Gastrocnemius medialis (tissue), 4 donors: ENCODE measurements at regions not wholly inside any gene's neighbourhood (a gene's known extent, or its start where the extent isn't known, plus 50 kb on each side); places are given as distances from the start of the nearest gene placed in this dataset.

Experiments used
- ATAC-seq, 2 donors: fragments of 150-250 bp; one replicate each; pipeline ENCODE4 v1.9.1; 2016
- DNase-seq, 2 donors: peaks; one replicate each; pipeline ENCODE4 v3.0.0-alpha.2; 2019
- H3K27ac ChIP-seq, 4 donors: fragments of 200-600 bp; sonication (generic); 1 replicate in 1 of 4; 2 replicates in 3 of 4; pipeline ENCODE4 v1.5.1; 2016 to 2018; ENCODE audit warnings: mild to moderate bottlenecking in 2 of 4, moderate library complexity in 1 of 4
- H3K27me3 ChIP-seq, 3 donors: fragments of 200-600 bp; sonication (generic) in 2 of 3; 1 replicate in 1 of 3; 2 replicates in 2 of 3; pipeline versions ENCODE4 v1.5.1 to v1.6.0; 2016 to 2019; ENCODE audit warnings: mild to moderate bottlenecking in 1 of 3, moderate library complexity in 1 of 3
- H3K36me3 ChIP-seq, 2 donors: fragments of 200-600 bp; sonication (generic) in 1 of 2; one replicate each; pipeline ENCODE4 v1.5.1; 2017 to 2018
- H3K4me1 ChIP-seq, 2 donors: fragments of 200-600 bp; sonication (generic) in 1 of 2; one replicate each; pipeline ENCODE4 v1.5.1; 2016 to 2017; ENCODE audit warnings: mild to moderate bottlenecking in 2 of 2
- H3K4me3 ChIP-seq, 4 donors: fragments of 200-600 bp; sonication (generic) in 3 of 4; 1 replicate in 1 of 4; 2 replicates in 3 of 4; pipeline ENCODE4 v1.5.1; 2016 to 2019; ENCODE audit warnings: mild to moderate bottlenecking in 2 of 4
- H3K9me3 ChIP-seq, 3 donors: fragments of 200-600 bp; sonication (generic) in 2 of 3; 1 replicate in 1 of 3; 2 replicates in 2 of 3; pipeline ENCODE4 v1.5.1; 2016 to 2019
- POLR2A ChIP-seq, 2 donors: fragments of 450-650 bp; IDR thresholded peaks; one replicate each; pipeline ENCODE4 v1.6.1; 2017; ENCODE audit warnings: antibody characterized with exemption in 2 of 2, mild to moderate bottlenecking in 2 of 2, moderate library complexity in 2 of 2
- in situ Hi-C, 4 donors: fragments of 200-750 bp; cut with MboI; loops; one replicate each; pipeline versions ENCODE4 v1.15.0 to v1.8.0; 2017; ENCODE audit warnings: low sequenced_read_pairs in 4 of 4
- intact Hi-C: fragments of 100-400 bp; cut with DNase I; formaldehyde crosslinking; loops from one replicate; pipeline ENCODE4 v1.15.1; 2023; ENCODE audit warnings: low total_unique reads
- TF ChIP-seq, protein P1 (sequence below), 5 experiments: fragments of 450-650 bp in 3 of 5; fragments of 200-600 bp in 2 of 5; sonication (generic) in 2 of 5; IDR thresholded peaks in 4 of 5; conservative IDR thresholded peaks in 1 of 5; 1 replicate in 4 of 5; 2 replicates in 1 of 5; pipeline ENCODE4 v1.5.1; 2016 to 2019; ENCODE audit warnings: antibody characterized with exemption in 5 of 5, mild to moderate bottlenecking in 3 of 5, moderate library complexity in 3 of 5

GRCh38 chr3:56860939-56861338, 59.2 kb upstream of the ARHGEF3 start:
- Histone ChIP-seq H3K4me1 (no peaks in the 10 kb centered on the region), H3K27me3 (no peaks in the 10 kb centered on the region), H3K36me3 (no peaks in the 10 kb centered on the region), H3K4me3 (no peak overlapping the region), H3K27ac (no peak overlapping the region), H3K9me3 (no peaks in the 10 kb centered on the region)
- no peak for ATAC-seq
- intact Hi-C loops: no loop called here
- TF ChIP-seq POLR2A (IDR thresholded peaks at IDR 0.05): no peak
- TF ChIP-seq, protein P1, sequence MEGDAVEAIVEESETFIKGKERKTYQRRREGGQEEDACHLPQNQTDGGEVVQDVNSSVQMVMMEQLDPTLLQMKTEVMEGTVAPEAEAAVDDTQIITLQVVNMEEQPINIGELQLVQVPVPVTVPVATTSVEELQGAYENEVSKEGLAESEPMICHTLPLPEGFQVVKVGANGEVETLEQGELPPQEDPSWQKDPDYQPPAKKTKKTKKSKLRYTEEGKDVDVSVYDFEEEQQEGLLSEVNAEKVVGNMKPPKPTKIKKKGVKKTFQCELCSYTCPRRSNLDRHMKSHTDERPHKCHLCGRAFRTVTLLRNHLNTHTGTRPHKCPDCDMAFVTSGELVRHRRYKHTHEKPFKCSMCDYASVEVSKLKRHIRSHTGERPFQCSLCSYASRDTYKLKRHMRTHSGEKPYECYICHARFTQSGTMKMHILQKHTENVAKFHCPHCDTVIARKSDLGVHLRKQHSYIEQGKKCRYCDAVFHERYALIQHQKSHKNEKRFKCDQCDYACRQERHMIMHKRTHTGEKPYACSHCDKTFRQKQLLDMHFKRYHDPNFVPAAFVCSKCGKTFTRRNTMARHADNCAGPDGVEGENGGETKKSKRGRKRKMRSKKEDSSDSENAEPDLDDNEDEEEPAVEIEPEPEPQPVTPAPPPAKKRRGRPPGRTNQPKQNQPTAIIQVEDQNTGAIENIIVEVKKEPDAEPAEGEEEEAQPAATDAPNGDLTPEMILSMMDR (IDR thresholded peaks at IDR 0.05 in 4 of 5, conservative IDR thresholded peaks at IDR 0.05 in 1 of 5): no peak
- DNase-seq: no peak
- in situ Hi-C loops: no loop called here

- no peak for TF ChIP-seq POLR2A (IDR thresholded peaks at IDR 0.05)
- TF ChIP-seq, protein P1 (IDR thresholded peaks at IDR 0.05 in 4 of 5, conservative IDR thresholded peaks at IDR 0.05 in 1 of 5): no peak
- no peak overlapping the region for H3K27ac ChIP-seq
- no peak for DNase-seq
- in situ Hi-C loops (no loop called here), intact Hi-C loops (no loop called here)
- no peaks in the 10 kb centered on the region for H3K4me1 ChIP-seq
- no peaks in the 10 kb centered on the region for H3K27me3 ChIP-seq
- no peaks in the 10 kb centered on the region for H3K36me3 ChIP-seq
- ATAC-seq: no peak
- no peaks in the 10 kb centered on the region for H3K9me3 ChIP-seq
- H3K4me3 ChIP-seq: no peak overlapping the region
These were observed 58.6 kb upstream of the ARHGEF3 start for GRCh38 chr3:56860351-56860750.

GRCh38 chr3:56858331-56858730, 56.6 kb upstream of the ARHGEF3 start:
- intact Hi-C loops: no loop called here
- ATAC-seq: no peak

DNA sequence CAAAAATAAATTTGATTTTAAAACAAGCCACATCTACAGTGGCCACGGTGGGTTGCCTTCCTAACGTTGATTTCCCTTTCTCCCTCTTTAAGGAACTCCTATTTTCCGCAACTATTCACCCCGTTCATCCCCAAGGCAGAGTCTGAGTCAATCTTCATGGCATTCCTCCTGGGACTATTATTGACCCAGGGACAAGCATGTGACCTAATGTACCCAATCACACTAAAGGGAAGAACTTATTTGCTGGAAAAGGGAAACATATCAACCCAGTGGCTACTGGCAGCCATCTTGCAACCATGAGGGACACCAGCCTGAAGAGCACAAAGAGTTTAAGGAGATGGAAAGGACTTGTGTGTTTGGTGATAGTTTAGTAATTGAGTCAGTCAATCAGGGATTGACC, 55.4 kb upstream of the ARHGEF3 start:
- intact Hi-C loops: no loop called here
- in situ Hi-C loops: no loop called here
- TF ChIP-seq, protein P1 (IDR thresholded peaks at IDR 0.05 in 4 of 5, conservative IDR thresholded peaks at IDR 0.05 in 1 of 5): no peak
- TF ChIP-seq POLR2A (IDR thresholded peaks at IDR 0.05): no peak

More at GRCh38 chr3:56858331-56858730, 56.6 kb upstream of the ARHGEF3 start:
- Histone ChIP-seq H3K27me3 (no peaks in the 10 kb centered on the region), H3K9me3 (no peaks in the 10 kb centered on the region), H3K4me1 (no peaks in the 10 kb centered on the region), H3K36me3 (no peaks in the 10 kb centered on the region), H3K4me3 (no peak overlapping the region), H3K27ac (no peak overlapping the region)
- no peak for DNase-seq
- TF ChIP-seq, protein P1 (IDR thresholded peaks at IDR 0.05 in 4 of 5, conservative IDR thresholded peaks at IDR 0.05 in 1 of 5): no peak
- TF ChIP-seq POLR2A (IDR thresholded peaks at IDR 0.05): no peak
- in situ Hi-C loops: no loop called here

GRCh38 chr3:56856752-56857151, 55.0 kb upstream of the ARHGEF3 start:
- in situ Hi-C loops: no loop called here
- H3K4me1 ChIP-seq: no peaks in the 10 kb centered on the region
- DNase-seq (no peak), ATAC-seq (no peak)
- TF ChIP-seq, protein P1 (IDR thresholded peaks at IDR 0.05 in 4 of 5, conservative IDR thresholded peaks at IDR 0.05 in 1 of 5): no peak
- no peak for TF ChIP-seq POLR2A (IDR thresholded peaks at IDR 0.05)
- H3K27me3 ChIP-seq: no peaks in the 10 kb centered on the region
- no peak overlapping the region for H3K4me3 ChIP-seq
- intact Hi-C loops: no loop called here
- no peaks in the 10 kb centered on the region for H3K9me3 ChIP-seq
- no peaks in the 10 kb centered on the region for H3K36me3 ChIP-seq
- no peak overlapping the region for H3K27ac ChIP-seq

More for the DNA sequence above, 55.4 kb upstream of the ARHGEF3 start:
- no peak overlapping the region for H3K27ac ChIP-seq
- H3K36me3 ChIP-seq: no peaks in the 10 kb centered on the region
- H3K27me3 ChIP-seq: no peaks in the 10 kb centered on the region
- DNase-seq (no peak), ATAC-seq (no peak)
- H3K4me1 ChIP-seq: no peaks in the 10 kb centered on the region
- H3K9me3 ChIP-seq: no peaks in the 10 kb centered on the region
- no peak overlapping the region for H3K4me3 ChIP-seq
